ENCODE measurements at regions not wholly inside any gene's neighbourhood (a gene's known extent, or its start where the extent isn't known, plus 50 kb on each side); places are given as distances from the start of the nearest gene placed in this dataset.
A peak's percentile ranks its signal among the peaks of the same experiment; 100 is the strongest.

DNA sequence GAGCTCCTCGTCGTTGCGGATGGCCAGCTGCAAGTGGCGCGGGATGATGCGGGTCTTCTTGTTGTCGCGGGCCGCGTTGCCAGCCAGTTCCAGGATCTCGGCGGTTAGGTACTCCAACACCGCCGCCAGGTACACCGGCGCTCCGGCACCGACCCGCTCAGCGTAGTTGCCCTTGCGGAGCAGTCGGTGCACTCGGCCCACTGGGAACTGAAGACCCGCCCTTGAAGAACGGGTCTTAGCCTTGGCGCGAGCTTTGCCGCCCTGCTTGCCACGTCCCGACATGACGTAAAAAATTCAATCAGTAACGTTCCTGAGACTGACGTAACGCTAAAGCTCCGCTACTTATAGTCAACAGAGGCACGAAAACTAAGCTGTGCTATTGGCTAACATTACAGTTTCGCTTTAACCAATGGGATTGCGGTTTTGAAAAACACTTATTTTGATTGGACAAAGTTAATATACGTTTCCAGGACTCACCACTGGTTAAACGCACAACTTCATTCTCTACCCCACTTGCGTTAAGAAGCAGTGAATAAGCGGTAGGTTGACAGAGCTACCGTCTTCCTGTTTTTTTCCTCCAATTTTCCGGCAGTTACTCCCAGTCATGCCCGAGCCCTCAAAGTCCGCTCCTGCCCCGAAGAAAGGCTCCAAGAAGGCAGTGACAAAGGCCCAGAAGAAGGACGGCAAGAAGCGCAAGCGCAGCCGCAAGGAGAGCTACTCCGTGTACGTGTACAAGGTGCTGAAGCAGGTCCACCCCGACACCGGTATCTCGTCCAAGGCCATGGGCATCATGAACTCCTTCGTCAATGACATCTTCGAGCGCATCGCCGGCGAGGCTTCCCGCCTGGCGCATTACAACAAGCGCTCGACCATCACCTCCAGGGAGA, 73.9 kb downstream of the OR2B2 start (continued):
- TF ChIP-seq, protein P1, sequence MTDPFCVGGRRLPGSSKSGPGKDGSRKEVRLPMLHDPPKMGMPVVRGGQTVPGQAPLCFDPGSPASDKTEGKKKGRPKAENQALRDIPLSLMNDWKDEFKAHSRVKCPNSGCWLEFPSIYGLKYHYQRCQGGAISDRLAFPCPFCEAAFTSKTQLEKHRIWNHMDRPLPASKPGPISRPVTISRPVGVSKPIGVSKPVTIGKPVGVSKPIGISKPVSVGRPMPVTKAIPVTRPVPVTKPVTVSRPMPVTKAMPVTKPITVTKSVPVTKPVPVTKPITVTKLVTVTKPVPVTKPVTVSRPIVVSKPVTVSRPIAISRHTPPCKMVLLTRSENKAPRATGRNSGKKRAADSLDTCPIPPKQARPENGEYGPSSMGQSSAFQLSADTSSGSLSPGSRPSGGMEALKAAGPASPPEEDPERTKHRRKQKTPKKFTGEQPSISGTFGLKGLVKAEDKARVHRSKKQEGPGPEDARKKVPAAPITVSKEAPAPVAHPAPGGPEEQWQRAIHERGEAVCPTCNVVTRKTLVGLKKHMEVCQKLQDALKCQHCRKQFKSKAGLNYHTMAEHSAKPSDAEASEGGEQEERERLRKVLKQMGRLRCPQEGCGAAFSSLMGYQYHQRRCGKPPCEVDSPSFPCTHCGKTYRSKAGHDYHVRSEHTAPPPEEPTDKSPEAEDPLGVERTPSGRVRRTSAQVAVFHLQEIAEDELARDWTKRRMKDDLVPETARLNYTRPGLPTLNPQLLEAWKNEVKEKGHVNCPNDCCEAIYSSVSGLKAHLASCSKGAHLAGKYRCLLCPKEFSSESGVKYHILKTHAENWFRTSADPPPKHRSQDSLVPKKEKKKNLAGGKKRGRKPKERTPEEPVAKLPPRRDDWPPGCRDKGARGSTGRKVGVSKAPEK (CRISPR knock-in tag; IDR thresholded peaks at IDR 0.05; ENCODE audit: borderline replicate concordance), result 0 out of 2 replicates have a peak, but pooled peaks have one; percentile 52
- TF ChIP-seq, protein P2, sequence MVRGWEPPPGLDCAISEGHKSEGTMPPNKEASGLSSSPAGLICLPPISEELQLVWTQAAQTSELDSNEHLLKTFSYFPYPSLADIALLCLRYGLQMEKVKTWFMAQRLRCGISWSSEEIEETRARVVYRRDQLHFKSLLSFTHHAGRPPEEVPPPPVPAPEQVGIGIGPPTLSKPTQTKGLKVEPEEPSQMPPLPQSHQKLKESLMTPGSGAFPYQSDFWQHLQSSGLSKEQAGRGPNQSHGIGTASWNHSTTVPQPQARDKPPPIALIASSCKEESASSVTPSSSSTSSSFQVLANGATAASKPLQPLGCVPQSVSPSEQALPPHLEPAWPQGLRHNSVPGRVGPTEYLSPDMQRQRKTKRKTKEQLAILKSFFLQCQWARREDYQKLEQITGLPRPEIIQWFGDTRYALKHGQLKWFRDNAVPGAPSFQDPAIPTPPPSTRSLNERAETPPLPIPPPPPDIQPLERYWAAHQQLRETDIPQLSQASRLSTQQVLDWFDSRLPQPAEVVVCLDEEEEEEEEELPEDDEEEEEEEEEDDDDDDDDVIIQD (CRISPR knock-in tag; IDR thresholded peaks at IDR 0.05; ENCODE audit: low read depth), result peak; percentile 91
- TF ChIP-seq, protein P3, sequence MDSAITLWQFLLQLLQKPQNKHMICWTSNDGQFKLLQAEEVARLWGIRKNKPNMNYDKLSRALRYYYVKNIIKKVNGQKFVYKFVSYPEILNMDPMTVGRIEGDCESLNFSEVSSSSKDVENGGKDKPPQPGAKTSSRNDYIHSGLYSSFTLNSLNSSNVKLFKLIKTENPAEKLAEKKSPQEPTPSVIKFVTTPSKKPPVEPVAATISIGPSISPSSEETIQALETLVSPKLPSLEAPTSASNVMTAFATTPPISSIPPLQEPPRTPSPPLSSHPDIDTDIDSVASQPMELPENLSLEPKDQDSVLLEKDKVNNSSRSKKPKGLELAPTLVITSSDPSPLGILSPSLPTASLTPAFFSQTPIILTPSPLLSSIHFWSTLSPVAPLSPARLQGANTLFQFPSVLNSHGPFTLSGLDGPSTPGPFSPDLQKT (CRISPR knock-in tag; IDR thresholded peaks at IDR 0.05; ENCODE audit: borderline replicate concordance), result no peak
- TF ChIP-seq, protein P4, sequence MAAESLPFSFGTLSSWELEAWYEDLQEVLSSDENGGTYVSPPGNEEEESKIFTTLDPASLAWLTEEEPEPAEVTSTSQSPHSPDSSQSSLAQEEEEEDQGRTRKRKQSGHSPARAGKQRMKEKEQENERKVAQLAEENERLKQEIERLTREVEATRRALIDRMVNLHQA (CRISPR knock-in tag; IDR thresholded peaks at IDR 0.05), result no peak
- TF ChIP-seq ARID2 (CRISPR knock-in tag; IDR thresholded peaks at IDR 0.05; ENCODE audit: borderline replicate concordance) (no peak), SATB2 (CRISPR knock-in tag; IDR thresholded peaks at IDR 0.05) (no peak; the same call in none of the 2 replicates), SOX13 (IDR thresholded peaks at IDR 0.05) (no peak; the same call in 1 of the 2 replicates), SOX13 (CRISPR knock-in tag; conservative IDR thresholded peaks at IDR 0.05 in 1 of 2, IDR thresholded peaks at IDR 0.05 in 1 of 2) (peak in 1 of 2 experiments; percentile 56; a peak in 2 of 4 replicates), JUN (CRISPR knock-in tag; IDR thresholded peaks at IDR 0.05) (peak; percentile 85), ZMYM3 (CRISPR knock-in tag; IDR thresholded peaks at IDR 0.05) (no peak), ZIK1 (CRISPR knock-in tag; IDR thresholded peaks at IDR 0.05; ENCODE audit: borderline replicate concordance, low read depth) (no peak), ZFP41 (CRISPR knock-in tag; IDR thresholded peaks at IDR 0.05; ENCODE audit: borderline replicate concordance) (no peak), ADNP (CRISPR knock-in tag; IDR thresholded peaks at IDR 0.05) (no peak), MYNN (CRISPR knock-in tag; IDR thresholded peaks at IDR 0.05; ENCODE audit: low read depth) (0 out of 2 replicates have a peak, but pooled peaks have one; percentile 27), ZNF484 (CRISPR knock-in tag; IDR thresholded peaks at IDR 0.05; ENCODE audit: borderline replicate concordance, low read depth) (no peak), GATAD1 (CRISPR knock-in tag; IDR thresholded peaks at IDR 0.05) (peak; percentile 82), ZNF367 (CRISPR knock-in tag; IDR thresholded peaks at IDR 0.05; ENCODE audit: borderline replicate concordance) (peak; percentile 66; the same call in 1 of the 2 replicates), PLRG1 (conservative IDR thresholded peaks at IDR 0.05) (no peak), ZNF644 (CRISPR knock-in tag; IDR thresholded peaks at IDR 0.05; ENCODE audit: low read depth) (no peak; the same call in 1 of the 2 replicates)
- TF ChIP-seq, protein P5, sequence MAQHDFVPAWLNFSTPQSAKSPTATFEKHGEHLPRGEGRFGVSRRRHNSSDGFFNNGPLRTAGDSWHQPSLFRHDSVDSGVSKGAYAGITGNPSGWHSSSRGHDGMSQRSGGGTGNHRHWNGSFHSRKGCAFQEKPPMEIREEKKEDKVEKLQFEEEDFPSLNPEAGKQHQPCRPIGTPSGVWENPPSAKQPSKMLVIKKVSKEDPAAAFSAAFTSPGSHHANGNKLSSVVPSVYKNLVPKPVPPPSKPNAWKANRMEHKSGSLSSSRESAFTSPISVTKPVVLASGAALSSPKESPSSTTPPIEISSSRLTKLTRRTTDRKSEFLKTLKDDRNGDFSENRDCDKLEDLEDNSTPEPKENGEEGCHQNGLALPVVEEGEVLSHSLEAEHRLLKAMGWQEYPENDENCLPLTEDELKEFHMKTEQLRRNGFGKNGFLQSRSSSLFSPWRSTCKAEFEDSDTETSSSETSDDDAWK (CRISPR knock-in tag; IDR thresholded peaks at IDR 0.05), result no peak
- TF ChIP-seq, protein P6, sequence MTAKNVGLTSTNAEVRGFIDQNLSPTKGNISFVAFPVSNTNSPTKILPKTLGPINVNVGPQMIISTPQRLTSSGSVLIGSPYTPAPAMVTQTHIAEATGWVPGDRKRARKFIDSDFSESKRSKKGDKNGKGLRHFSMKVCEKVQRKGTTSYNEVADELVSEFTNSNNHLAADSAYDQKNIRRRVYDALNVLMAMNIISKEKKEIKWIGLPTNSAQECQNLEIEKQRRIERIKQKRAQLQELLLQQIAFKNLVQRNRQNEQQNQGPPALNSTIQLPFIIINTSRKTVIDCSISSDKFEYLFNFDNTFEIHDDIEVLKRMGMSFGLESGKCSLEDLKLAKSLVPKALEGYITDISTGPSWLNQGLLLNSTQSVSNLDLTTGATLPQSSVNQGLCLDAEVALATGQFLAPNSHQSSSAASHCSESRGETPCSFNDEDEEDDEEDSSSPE (CRISPR knock-in tag; IDR thresholded peaks at IDR 0.05), result peak; percentile 94

Measured in HepG2 (cell line).